GM21367 (cell line): ENCODE measurements at regions not wholly inside any gene's neighbourhood (a gene's known extent, or its start where the extent isn't known, plus 50 kb on each side); places are given as distances from the start of the nearest gene placed in this dataset.
"Not testable (repeated sequence)": the region's sequence is repeated elsewhere in the genome, so short reads cannot be mapped to it uniquely, and the experiment has no call there.

Experiments used
- ATAC-seq: cut with Tn5 transposase; IDR thresholded peaks from one replicate; pipeline ENCODE4 v1.9.1; 2021; ENCODE audit not compliant: unreplicated experiment

DNA sequence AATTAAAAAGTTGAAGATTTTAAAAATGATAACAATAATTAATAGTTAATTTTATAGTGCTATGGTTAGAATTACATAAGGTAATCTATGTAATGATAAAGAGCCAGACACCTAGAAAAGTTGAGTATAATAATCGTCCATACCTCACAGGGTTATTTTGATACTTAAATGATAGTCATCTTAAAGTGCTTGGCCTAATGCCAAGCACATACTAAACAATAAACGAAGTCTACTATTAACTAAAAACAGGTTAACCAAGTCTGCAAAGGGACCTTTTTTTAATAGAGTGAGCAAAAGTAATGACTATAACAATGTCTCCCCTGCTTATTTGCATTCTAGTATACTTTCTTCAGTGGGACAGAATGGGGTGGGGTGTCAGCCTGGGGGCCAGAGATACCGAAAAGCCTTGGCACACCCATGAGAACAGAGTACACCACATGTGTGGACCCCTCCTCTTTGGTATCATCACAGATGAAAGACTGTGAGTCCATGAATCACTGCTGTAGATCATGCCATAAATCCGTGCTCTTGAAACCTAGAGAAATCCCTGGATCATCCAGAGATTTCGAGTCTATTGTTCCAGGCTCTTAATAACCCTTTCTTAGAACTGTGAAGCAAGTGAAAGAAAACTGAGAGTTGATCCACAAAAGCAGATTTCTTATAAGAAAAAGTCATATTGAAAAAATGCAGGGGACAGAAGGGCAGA, 249.5 kb downstream of the PRELID2 start:
- no peak for ATAC-seq

DNA sequence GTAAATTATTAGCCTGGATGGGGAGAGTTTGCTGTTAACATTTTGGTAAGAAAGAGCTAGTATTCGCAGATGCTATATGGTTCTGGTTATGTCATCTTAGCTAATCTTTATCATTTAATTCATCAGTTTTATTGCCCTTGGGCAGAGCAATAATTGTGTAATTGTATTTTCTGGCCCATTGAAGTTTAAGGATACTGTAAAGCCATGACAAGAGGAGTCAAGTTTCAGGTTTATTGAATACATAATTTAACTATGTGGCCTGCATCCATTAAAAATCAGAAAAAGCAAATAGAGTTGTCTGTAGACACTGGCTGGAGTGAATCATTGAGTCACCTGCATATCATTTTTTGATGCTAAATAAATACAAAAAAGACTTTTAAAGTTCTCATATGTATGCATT, 255.8 kb downstream of the PRELID2 start:
- ATAC-seq = no peak

GRCh38 chr5:145574889-145575573, 260.1 kb downstream of the PRELID2 start:
- ATAC-seq = no peak

GRCh38 chr5:145568581-145568980, 266.6 kb downstream of the PRELID2 start:
- ATAC-seq = no peak

DNA sequence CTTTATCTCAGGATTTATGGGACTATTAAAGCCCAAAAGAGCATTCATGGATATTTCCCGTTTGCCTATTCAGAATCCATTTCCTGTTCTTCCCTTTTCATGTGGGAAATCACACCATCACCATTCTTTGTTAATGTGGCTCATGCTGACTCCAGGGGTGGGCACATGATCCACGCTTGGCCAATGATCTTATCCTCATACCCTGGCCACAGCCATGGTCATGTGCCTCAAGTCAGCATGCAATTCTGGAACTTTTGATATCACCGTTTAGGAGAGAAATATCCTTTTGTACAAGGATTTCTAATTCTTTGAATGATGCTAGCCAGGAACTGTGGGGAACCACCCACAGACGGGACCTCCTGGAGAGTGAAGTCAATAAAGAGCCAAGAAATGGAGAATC, 272.2 kb downstream of the PRELID2 start:
- no peak for ATAC-seq

DNA sequence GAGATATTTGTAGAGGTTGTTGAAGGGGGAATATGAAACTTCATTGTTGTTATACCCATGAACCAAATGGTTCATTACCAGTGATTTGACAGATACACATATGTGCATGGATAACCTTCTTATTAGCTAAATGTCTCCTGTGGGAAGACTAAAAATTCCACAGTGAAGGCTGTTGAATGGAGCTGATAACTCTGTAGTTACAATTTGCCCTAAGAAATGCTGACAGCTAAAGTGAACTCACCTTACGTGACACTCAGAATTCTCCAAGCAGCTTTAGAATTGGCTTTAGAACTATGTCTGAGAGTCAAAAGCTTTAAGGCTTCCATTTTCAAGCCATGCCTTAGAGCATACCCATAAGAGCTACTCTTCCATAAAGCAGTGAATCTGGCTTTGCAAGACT, 276.9 kb downstream of the PRELID2 start:
- ATAC-seq = no peak

DNA sequence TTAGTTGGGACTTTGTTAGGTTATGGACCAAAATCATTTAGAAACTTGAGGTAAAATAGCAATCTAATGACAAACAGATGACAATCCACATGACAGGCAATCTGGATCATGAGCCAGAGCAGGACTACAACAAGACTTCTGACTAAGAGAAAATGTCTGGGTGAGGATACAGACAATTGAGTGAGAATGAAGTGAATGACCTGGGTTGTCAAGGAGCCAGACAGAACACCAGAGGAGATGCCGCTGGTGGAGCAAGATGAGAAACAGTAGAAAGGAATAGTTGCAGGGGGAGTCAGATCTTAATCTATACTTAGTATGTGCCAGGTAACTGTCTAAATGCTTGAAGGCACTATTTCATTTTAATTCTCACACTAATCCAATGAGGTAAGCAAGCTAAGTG, 277.8 kb downstream of the PRELID2 start:
- no peak for ATAC-seq

- no peak for ATAC-seq
Observed at GRCh38 chr5:145554399-145554798, 280.7 kb downstream of the PRELID2 start.

- no peak for ATAC-seq
Observed at GRCh38 chr5:145553177-145553576, 282.0 kb downstream of the PRELID2 start.

- ATAC-seq = no peak
Observed at GRCh38 chr5:145551714-145552113, 283.4 kb downstream of the PRELID2 start.

GRCh38 chr5:145548097-145548496, 287.0 kb downstream of the PRELID2 start:
- no peak for ATAC-seq

GRCh38 chr5:145544401-145544800, 290.7 kb downstream of the PRELID2 start:
- no peak for ATAC-seq

DNA sequence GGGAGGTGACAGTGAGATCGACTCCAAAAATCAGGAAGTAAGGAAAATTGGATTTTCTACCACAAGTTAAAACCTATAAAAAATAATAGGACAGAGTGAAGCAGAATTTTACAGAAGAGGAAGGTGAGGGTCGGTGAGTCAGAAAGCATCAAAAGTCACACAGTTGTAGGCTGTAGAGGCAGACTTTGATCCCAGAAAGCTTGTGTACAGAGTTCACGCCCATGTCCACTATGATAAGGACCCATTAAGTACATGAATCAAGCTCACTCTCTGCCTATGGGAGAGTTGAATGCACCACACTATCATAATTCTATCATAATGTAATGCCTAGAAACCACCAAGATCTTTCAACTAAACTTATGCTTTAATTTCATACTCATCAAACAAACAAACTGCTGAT, 291.2 kb downstream of the PRELID2 start:
- ATAC-seq = no peak

DNA sequence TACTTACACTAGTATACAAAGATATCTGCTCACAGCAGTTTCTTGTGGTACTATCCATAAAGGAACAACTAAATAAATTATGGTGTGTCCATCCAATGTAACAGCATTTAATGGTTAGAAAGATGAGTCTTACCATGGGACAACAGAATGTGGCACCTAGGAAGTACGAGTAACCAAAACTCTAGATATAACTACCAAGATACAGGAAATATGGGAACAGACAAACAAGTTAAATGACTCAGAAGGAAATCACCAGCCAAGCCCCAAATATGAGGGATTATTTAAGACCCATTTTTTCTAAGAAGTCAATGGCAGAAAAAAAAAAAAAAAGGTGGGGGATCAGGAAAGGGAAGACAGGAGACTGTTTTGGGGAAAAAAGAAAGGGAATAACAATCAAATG, 294.8 kb downstream of the PRELID2 start:
- no peak for ATAC-seq

GRCh38 chr5:145539201-145539600, 295.9 kb downstream of the PRELID2 start:
- ATAC-seq = no peak

GRCh38 chr5:145536133-145536532, 299.0 kb downstream of the PRELID2 start:
- no peak for ATAC-seq

DNA sequence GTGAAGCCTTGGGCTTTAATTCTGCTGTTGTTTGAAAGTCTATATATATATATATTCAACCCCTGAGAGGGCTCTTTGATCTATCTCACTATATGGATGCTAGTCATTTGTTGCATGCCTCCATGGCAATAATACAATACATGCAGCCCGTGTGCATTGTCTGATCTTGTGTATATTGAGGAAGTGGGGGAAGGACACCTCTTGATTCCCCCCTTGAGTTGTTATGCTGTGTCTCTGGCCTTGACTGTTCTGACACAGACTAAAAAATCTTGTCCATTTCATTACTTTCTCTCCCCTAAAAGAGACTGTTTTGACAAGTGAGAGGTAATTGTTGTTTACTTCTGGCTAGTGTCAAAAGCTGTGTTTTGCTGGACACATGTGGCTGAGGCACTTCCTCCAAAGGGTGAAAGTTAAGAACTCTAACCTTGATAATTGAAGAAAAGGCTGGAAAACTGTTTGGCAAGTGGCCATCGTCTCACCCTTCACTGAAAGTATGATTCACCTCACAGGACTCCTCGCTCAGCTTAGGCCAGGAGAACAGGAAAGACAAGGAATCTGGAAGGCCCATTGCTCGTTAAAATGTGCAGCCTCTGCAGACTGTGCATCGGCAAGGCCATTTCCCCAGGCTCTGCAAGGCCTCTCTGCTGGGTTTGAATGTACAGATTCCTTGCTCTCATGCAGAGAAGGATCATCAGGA, 304.0 kb downstream of the PRELID2 start:
- ATAC-seq = no peak

- no peak for ATAC-seq
Observed at GRCh38 chr5:145521523-145521922, 313.6 kb downstream of the PRELID2 start.

- ATAC-seq = no peak
Observed at GRCh38 chr5:145521066-145521465, 314.1 kb downstream of the PRELID2 start.

DNA sequence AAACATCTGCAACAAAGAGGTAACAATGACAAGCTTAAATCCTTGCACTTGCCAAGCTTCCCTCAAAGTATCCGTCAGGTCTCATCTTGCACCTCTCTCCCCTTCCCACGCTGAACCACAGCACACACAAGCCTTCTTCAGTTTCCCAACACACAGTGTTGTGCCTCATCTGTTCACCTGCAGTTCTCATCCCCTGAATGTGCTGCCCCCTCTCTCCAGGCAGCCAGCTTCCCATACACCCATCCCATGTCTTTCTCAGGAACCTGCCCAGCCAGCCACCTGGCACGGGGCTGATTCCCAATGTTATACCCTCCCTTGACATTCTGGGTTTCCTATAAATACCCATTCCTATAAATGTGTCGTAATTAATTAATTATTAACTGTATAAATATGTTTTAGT, 314.8 kb downstream of the PRELID2 start:
- no peak for ATAC-seq

- not testable (repeated sequence) for ATAC-seq
Observed at GRCh38 chr5:145517588-145517987, 317.6 kb downstream of the PRELID2 start.

- ATAC-seq = no peak
Observed at GRCh38 chr5:145511351-145511750, 323.8 kb downstream of the PRELID2 start.
